ENCODE measurements at regions not wholly inside any gene's neighbourhood (a gene's known extent, or its start where the extent isn't known, plus 50 kb on each side); places are given as distances from the start of the nearest gene placed in this dataset.

GRCh38 chr6:6712449-6713403 lies 124.2 kb downstream of the LY86 start:
- H3K27me3 ChIP-seq = no peaks in the 10 kb centered on the region
- no peaks in the 10 kb centered on the region for H3K9me3 ChIP-seq
- H3K4me3 ChIP-seq = peak overlapping the region in 1 of 12 donors; percentile 4
- peak overlapping the region in 2 of 12 donors; percentile 58 to 75 for H3K27ac ChIP-seq
- H3K4me1 ChIP-seq = peaks cover 0 to 51% (median 27%) of the 10 kb centered on the region in 12 donors
- WGBS, 4 donors = 53 to 60% (median 56%) methylated on average over 24 to 25 of the region's 25 CpGs
- no peak for DNase-seq
- no peak for TF ChIP-seq CTCF (IDR thresholded peaks at IDR 0.05)
- TF ChIP-seq POLR2A (IDR thresholded peaks at IDR 0.05) = no peak
- peak; percentile 24 to 47 (median 39) for ATAC-seq
- no peaks in the 10 kb centered on the region for H3K36me3 ChIP-seq
- intact Hi-C loops (cut with DNase I) = loop anchor here in 1 of 10 donors (1.0 kb wide), 1 partner anchor 30 kb away; no protein-coding TSS in a partner anchor

- 73 to 81% (median 77%) methylated on average over 9 of the region's 9 CpGs for WGBS, 4 donors
- intact Hi-C loops (cut with DNase I) = loop anchor here in 1 of 10 donors (1.0 kb wide), 1 partner anchor 29 kb away; no protein-coding TSS in a partner anchor
- H3K4me1 ChIP-seq = peaks cover 0 to 58% (median 32%) of the 10 kb centered on the region in 12 donors
- no peaks in the 10 kb centered on the region for H3K27me3 ChIP-seq
- TF ChIP-seq POLR2A (IDR thresholded peaks at IDR 0.05) = no peak
- TF ChIP-seq CTCF (IDR thresholded peaks at IDR 0.05) = no peak
- H3K36me3 ChIP-seq = no peaks in the 10 kb centered on the region
- H3K4me3 ChIP-seq = no peak overlapping the region
- no peak for DNase-seq
- peak in 1 of 4 donors; percentile 35 for ATAC-seq
- H3K27ac ChIP-seq = peak overlapping the region in 2 of 12 donors; percentile 58 to 75
- no peaks in the 10 kb centered on the region for H3K9me3 ChIP-seq
Observed at GRCh38 chr6:6713657-6714056, 125.1 kb downstream of the LY86 start.

- peak overlapping the region in 2 of 12 donors; percentile 0 to 58 for H3K27ac ChIP-seq
- intact Hi-C loops (cut with DNase I) = no loop called here
- no peaks in the 10 kb centered on the region for H3K9me3 ChIP-seq
- no peak for TF ChIP-seq POLR2A (IDR thresholded peaks at IDR 0.05)
- TF ChIP-seq CTCF (IDR thresholded peaks at IDR 0.05) = no peak
- no peaks in the 10 kb centered on the region for H3K36me3 ChIP-seq
- DNase-seq (no peak), ATAC-seq (peak in 3 of 4 donors; percentile 36 to 41 (median 37))
- 68 to 85% (median 74%) methylated on average over 11 to 12 of the region's 12 CpGs for WGBS, 4 donors
- no peaks in the 10 kb centered on the region for H3K27me3 ChIP-seq
- H3K4me3 ChIP-seq = no peak overlapping the region
- H3K4me1 ChIP-seq = peaks cover 0 to 60% (median 32%) of the 10 kb centered on the region in 12 donors
Observed at GRCh38 chr6:6714118-6714897, 125.8 kb downstream of the LY86 start.

All from heart left ventricle (tissue), 16 donors.